Esophagus muscularis mucosa (tissue), 4 donors: ENCODE measurements at regions not wholly inside any gene's neighbourhood (a gene's known extent, or its start where the extent isn't known, plus 50 kb on each side); places are given as distances from the start of the nearest gene placed in this dataset.

Experiments
- DNase-seq: peaks from one replicate; pipeline ENCODE4 v3.0.0-alpha.2; 2017; ENCODE audit errors: extremely low spot score
- H3K27ac ChIP-seq, 4 donors: fragments of 200-600 bp; sonication (generic); replicated peaks in 1 of 4; 1 replicate in 3 of 4; 2 replicates in 1 of 4; pipeline ENCODE4 v1.5.1; 2016 to 2019; ENCODE audit warnings: mild to moderate bottlenecking in 1 of 4
- H3K27me3 ChIP-seq, 4 donors: fragments of 200-600 bp; sonication (generic); one replicate each; pipeline versions ENCODE4 v1.5.1 to v1.6.0; 2016 to 2019
- H3K36me3 ChIP-seq, 4 donors: fragments of 200-600 bp; sonication (generic); one replicate each; pipeline ENCODE4 v1.5.1; 2016 to 2019
- H3K4me1 ChIP-seq, 4 donors: fragments of 200-600 bp; sonication (generic); one replicate each; pipeline ENCODE4 v1.5.1; 2016 to 2019
- H3K4me3 ChIP-seq, 4 donors: fragments of 200-600 bp; sonication (generic); 1 replicate in 2 of 4; 2 replicates in 2 of 4; pipeline ENCODE4 v1.5.1; 2016 to 2019; ENCODE audit warnings: mild to moderate bottlenecking in 4 of 4, moderate library complexity in 1 of 4
- H3K9me3 ChIP-seq, 4 donors: fragments of 200-600 bp; sonication (generic); 1 replicate in 3 of 4; 2 replicates in 1 of 4; pipeline ENCODE4 v1.5.1; 2016 to 2019
- CTCF ChIP-seq, 3 experiments: fragments of 200-600 bp in 2 of 3; fragments of 450-650 bp in 1 of 3; sonication (generic) in 2 of 3; IDR thresholded peaks; one replicate each; pipeline ENCODE4 v1.5.1; 2017 to 2019; ENCODE audit warnings: antibody characterized with exemption in 3 of 3, mild to moderate bottlenecking in 2 of 3, moderate library complexity in 1 of 3
- EP300 ChIP-seq: sonication (generic); formaldehyde crosslinking; IDR thresholded peaks from one replicate; pipeline ENCODE4 v1.6.1; 2017; ENCODE audit warnings: antibody characterized with exemption
- POLR2A ChIP-seq: fragments of 450-650 bp; IDR thresholded peaks from one replicate; pipeline ENCODE4 v1.6.1; 2017; ENCODE audit warnings: antibody characterized with exemption, moderate library complexity, mild to moderate bottlenecking, low read depth
- POLR2AphosphoS5 ChIP-seq, 2 donors: sonication (generic); formaldehyde crosslinking; IDR thresholded peaks; one replicate each; pipeline ENCODE4 v1.6.1; 2017; ENCODE audit warnings: antibody characterized with exemption in 2 of 2
- WGBS: methylation state at CpG from one replicate; pipeline ENCODE4 v1.1.5; 2018; 5-methylcytosine and 5-hydroxymethylcytosine counted together
- intact Hi-C: fragments of 100-400 bp; cut with DNase I; formaldehyde crosslinking; loops from one replicate; pipeline ENCODE4 v1.15.1; 2023

- intact Hi-C loops, result no loop called here
- no peaks in the 10 kb centered on the region for H3K36me3 ChIP-seq
Measured at GRCh38 chr10:44685747-44686146, 225.4 kb upstream of the TMEM72 start.

GRCh38 chr10:44689368-44689767 lies 221.8 kb upstream of the TMEM72 start:
- Histone ChIP-seq H3K9me3 (no peaks in the 10 kb centered on the region), H3K4me3 (no peak overlapping the region), H3K27ac (no peak overlapping the region), H3K27me3 (no peaks in the 10 kb centered on the region), H3K36me3 (no peaks in the 10 kb centered on the region), H3K4me1 (no peaks in the 10 kb centered on the region)
- no peak for DNase-seq
- intact Hi-C loops, result no loop called here
- whole genome bisulfite sequencing, result 84% methylated on average over 2 of the region's 2 CpGs
- TF ChIP-seq CTCF (IDR thresholded peaks at IDR 0.05) (no peak), POLR2A (no peak), POLR2AphosphoS5 (IDR thresholded peaks at IDR 0.05) (no peak), EP300 (no peak)

More at GRCh38 chr10:44685747-44686146, 225.4 kb upstream of the TMEM72 start:
- peaks cover 0 to 3% (median 0%) of the 10 kb centered on the region in 4 donors for H3K4me1 ChIP-seq
- H3K27me3 ChIP-seq, result no peaks in the 10 kb centered on the region
- no peak overlapping the region for H3K4me3 ChIP-seq
- DNase-seq, result no peak
- H3K27ac ChIP-seq, result no peak overlapping the region
- no peak for TF ChIP-seq EP300
- H3K9me3 ChIP-seq, result no peaks in the 10 kb centered on the region
- WGBS, result 77% methylated on average over 2 of the region's 2 CpGs

GRCh38 chr10:44696496-44696895 lies 214.6 kb upstream of the TMEM72 start:
- peaks cover 0 to 13% (median 0%) of the 10 kb centered on the region in 4 donors for H3K9me3 ChIP-seq
- no peaks in the 10 kb centered on the region for H3K27me3 ChIP-seq
- WGBS, result 66% methylated on average over 6 of the region's 6 CpGs
- H3K4me1 ChIP-seq, result no peaks in the 10 kb centered on the region
- H3K27ac ChIP-seq, result no peak overlapping the region
- TF ChIP-seq POLR2A (no peak), CTCF (IDR thresholded peaks at IDR 0.05) (no peak)
- no peak overlapping the region for H3K4me3 ChIP-seq
- intact Hi-C loops, result no loop called here
- no peak for DNase-seq
- no peaks in the 10 kb centered on the region for H3K36me3 ChIP-seq

- H3K27ac ChIP-seq, result no peak overlapping the region
- H3K27me3 ChIP-seq, result no peaks in the 10 kb centered on the region
- 66% methylated on average over 2 of the region's 2 CpGs for WGBS
- DNase-seq, result no peak
- intact Hi-C loops, result no loop called here
- peaks cover 0 to 18% (median under 1%) of the 10 kb centered on the region in 4 donors for H3K9me3 ChIP-seq
- H3K4me1 ChIP-seq, result no peaks in the 10 kb centered on the region
- H3K36me3 ChIP-seq, result no peaks in the 10 kb centered on the region
- H3K4me3 ChIP-seq, result no peak overlapping the region
- TF ChIP-seq EP300 (no peak), POLR2A (no peak), POLR2AphosphoS5 (IDR thresholded peaks at IDR 0.05) (no peak), CTCF (IDR thresholded peaks at IDR 0.05) (no peak)
Measured at GRCh38 chr10:44697116-44697515, 214.0 kb upstream of the TMEM72 start.

GRCh38 chr10:44702531-44702930 lies 208.6 kb upstream of the TMEM72 start:
- Histone ChIP-seq H3K36me3 (no peaks in the 10 kb centered on the region), H3K4me1 (no peaks in the 10 kb centered on the region), H3K4me3 (no peak overlapping the region), H3K27me3 (no peaks in the 10 kb centered on the region), H3K9me3 (peaks cover 0 to 34% (median 9%) of the 10 kb centered on the region in 4 donors), H3K27ac (no peak overlapping the region)
- intact Hi-C loops, result no loop called here
- 96% methylated on average over 1 of the region's 1 CpG for WGBS
- TF ChIP-seq POLR2AphosphoS5 (IDR thresholded peaks at IDR 0.05), result no peak
- no peak for TF ChIP-seq POLR2A
- TF ChIP-seq CTCF (IDR thresholded peaks at IDR 0.05), result no peak
- TF ChIP-seq EP300, result no peak
- DNase-seq, result no peak
